Bronchial epithelial cell (primary cell): ENCODE measurements at regions not wholly inside any gene's neighbourhood (a gene's known extent, or its start where the extent isn't known, plus 50 kb on each side); places are given as distances from the start of the nearest gene placed in this dataset.
A peak's percentile ranks its signal among the peaks of the same experiment; 100 is the strongest.
"Not testable (repeated sequence)": the region's sequence is repeated elsewhere in the genome, so short reads cannot be mapped to it uniquely, and the experiment has no call there.

ENCODE experiments used
- DNase-seq: peaks from one replicate; pipeline ENCODE4 v3.0.0-alpha.2; 2010; ENCODE audit warnings: low read depth
- FAIRE-seq: peaks from 2 replicates; lab custom pipeline; 2011; peaks lifted over from hg19 to GRCh38; lab: Jason Lieb, UNC
- H3K27me3 ChIP-seq: 2 replicates; pipeline ENCODE4 v1.5.1; 2011; ENCODE audit warnings: low read length; ENCODE audit not compliant: control insufficient read depth, insufficient read depth
- H3K36me3 ChIP-seq: 2 replicates; pipeline ENCODE4 v1.5.1; 2011; ENCODE audit warnings: low read length; ENCODE audit not compliant: control insufficient read depth, insufficient read depth
- H3K4me3 ChIP-seq: 2 replicates; pipeline ENCODE4 v1.5.1; 2011; ENCODE audit warnings: mild to moderate bottlenecking, low read depth, low read length, control low read depth
- TF ChIP-seq, protein P1 (sequence below): IDR thresholded peaks from 2 replicates; pipeline ENCODE4 v1.5.1; 2011; ENCODE audit warnings: mild to moderate bottlenecking, moderate library complexity, low read length, control low read depth, inconsistent platforms; ENCODE audit not compliant: insufficient read depth, severe bottlenecking

GRCh38 chr1:221962385-221962784, 220.5 kb upstream of the DUSP10 start:
- TF ChIP-seq, protein P1, sequence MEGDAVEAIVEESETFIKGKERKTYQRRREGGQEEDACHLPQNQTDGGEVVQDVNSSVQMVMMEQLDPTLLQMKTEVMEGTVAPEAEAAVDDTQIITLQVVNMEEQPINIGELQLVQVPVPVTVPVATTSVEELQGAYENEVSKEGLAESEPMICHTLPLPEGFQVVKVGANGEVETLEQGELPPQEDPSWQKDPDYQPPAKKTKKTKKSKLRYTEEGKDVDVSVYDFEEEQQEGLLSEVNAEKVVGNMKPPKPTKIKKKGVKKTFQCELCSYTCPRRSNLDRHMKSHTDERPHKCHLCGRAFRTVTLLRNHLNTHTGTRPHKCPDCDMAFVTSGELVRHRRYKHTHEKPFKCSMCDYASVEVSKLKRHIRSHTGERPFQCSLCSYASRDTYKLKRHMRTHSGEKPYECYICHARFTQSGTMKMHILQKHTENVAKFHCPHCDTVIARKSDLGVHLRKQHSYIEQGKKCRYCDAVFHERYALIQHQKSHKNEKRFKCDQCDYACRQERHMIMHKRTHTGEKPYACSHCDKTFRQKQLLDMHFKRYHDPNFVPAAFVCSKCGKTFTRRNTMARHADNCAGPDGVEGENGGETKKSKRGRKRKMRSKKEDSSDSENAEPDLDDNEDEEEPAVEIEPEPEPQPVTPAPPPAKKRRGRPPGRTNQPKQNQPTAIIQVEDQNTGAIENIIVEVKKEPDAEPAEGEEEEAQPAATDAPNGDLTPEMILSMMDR = no peak
- no peaks in the 10 kb centered on the region for H3K27me3 ChIP-seq
- DNase-seq (no peak), FAIRE-seq (no peak)
- H3K36me3 ChIP-seq = no peaks in the 10 kb centered on the region
- H3K4me3 ChIP-seq = no peak overlapping the region

DNA sequence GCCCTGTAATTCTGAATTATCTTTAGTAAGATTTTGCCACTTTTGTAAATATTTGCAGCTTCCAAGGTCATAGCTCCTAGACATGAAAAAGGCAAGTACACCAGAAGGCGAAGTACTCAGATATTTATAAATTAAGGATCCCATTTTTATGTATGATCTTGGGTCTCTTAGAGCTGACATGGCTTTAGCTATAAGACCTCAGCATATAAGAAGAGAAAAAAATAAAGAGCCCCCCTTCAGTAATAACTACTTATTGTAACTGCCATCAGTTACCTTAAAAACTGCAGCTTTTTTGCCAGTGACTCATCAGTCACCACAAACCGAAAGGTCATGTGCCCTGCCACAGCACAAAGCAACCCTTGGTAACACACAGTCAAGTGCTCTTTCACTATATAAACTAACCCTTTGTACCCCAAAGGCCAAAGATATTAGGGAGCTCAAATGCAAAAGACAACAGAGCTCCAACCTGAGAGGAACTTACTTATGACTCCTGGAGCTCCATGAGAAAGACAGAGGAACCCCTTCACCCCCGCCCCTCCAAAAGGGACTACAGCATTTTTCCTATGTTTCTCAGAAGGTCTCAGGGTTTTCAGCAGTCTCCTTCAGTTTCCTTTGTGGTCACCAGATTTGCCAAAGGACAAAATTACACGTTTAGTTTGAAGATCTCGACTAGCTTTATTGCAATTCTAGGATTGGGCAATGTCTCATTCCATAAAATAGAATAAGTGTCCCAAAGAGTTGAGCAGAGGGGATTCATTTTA, 219.8 kb upstream of the DUSP10 start:
- no peak for FAIRE-seq
- Histone ChIP-seq H3K27me3 (no peaks in the 10 kb centered on the region), H3K4me3 (no peak overlapping the region), H3K36me3 (no peaks in the 10 kb centered on the region)
- TF ChIP-seq, protein P1 = no peak
- peak; percentile 66 for DNase-seq

- peak; percentile 87 for DNase-seq
- H3K4me3 ChIP-seq, FAIRE-seq, H3K27me3 ChIP-seq, H3K36me3 ChIP-seq: not testable (repeated sequence)
Measured at GRCh38 chr1:221958161-221958562, 216.3 kb upstream of the DUSP10 start.

- not testable (repeated sequence) for DNase-seq, H3K36me3 ChIP-seq, FAIRE-seq, H3K27me3 ChIP-seq, H3K4me3 ChIP-seq
Measured at GRCh38 chr1:221957350-221957749, 215.5 kb upstream of the DUSP10 start.

DNA sequence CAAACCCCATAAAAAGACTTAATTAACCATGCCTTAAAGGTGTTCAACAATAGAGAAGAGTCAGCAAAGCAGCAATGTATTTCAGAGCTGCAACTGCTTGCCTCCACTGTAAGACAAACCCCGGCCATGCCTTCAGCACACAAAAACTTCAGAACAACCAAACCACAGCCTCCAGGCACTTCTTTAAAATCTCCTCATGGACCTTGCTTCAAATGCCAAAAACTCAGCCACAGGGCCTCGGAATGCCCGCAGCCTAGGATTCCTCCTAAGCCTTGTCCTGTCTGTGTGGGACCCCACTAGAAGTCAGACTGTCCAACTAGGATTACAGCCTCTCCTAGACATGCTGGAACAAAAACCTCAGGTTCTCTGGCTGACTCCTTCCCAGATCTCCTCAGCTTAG, 208.1 kb upstream of the DUSP10 start:
- TF ChIP-seq, protein P1 = no peak
- DNase-seq = no peak
- Histone ChIP-seq H3K27me3 (no peaks in the 10 kb centered on the region), H3K36me3 (no peaks in the 10 kb centered on the region), H3K4me3 (no peak overlapping the region)
- FAIRE-seq = no peak

DNA sequence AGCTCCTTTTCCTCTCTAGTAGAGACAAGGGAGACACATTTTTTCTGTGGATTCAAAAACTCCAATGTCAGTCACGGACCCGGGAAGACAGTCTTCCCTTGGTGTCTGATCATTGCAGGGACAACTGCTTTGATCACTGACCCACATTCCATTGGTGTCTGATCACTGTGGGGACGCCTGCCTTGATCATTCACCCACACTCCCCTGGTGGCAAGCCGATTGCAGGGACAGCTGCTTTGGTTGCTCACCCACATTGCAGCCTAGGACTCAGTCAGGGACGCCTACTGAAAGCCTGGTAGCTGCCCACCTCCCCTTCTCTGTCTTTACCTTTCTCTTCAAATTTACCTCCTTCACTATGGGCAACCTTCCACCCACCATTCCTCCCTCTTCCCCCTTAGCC, 206.6 kb upstream of the DUSP10 start:
- DNase-seq = no peak
- no peak for FAIRE-seq
- TF ChIP-seq, protein P1 = no peak
- Histone ChIP-seq H3K27me3 (no peaks in the 10 kb centered on the region), H3K4me3 (no peak overlapping the region), H3K36me3 (no peaks in the 10 kb centered on the region)

DNA sequence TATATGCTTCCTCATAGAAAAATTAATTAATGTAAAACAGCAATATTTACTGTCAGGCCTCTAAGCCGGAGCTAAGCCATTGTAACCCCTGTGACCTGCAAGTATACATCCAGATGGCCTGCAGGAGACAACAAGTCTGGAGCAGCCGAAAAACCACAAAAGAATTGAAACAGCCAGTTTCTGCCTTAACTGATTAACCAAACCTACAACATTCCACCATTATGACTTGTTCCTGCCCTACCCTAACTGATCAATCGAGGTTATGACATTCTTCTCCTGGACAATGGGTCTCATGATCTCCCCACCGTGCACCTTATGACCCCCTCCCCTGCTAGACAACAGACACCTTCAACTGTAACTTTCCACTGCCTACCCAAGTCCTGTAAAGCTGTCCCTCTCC, 205.8 kb upstream of the DUSP10 start:
- no peaks in the 10 kb centered on the region for H3K36me3 ChIP-seq
- no peak overlapping the region for H3K4me3 ChIP-seq
- H3K27me3 ChIP-seq = no peaks in the 10 kb centered on the region
- FAIRE-seq (peak; percentile 85), DNase-seq (peak; percentile 69)
- TF ChIP-seq, protein P1 = no peak
